Activated CD4-positive, alpha-beta memory T cell treated with anti-CD3 and anti-CD28 coated beads for 36 hours (primary cell): ENCODE measurements at regions not wholly inside any gene's neighbourhood (a gene's known extent, or its start where the extent isn't known, plus 50 kb on each side); places are given as distances from the start of the nearest gene placed in this dataset.

Source experiments
- CTCF ChIA-PET: fragments of 350-600 bp; sonication (Branson Sonifier 250); formaldehyde crosslinking; loops from one replicate; lab custom pipeline; 2021; ENCODE audit warnings: antibody characterized with exemption, inconsistent platforms; lab: Charles Lee
- POLR2A ChIA-PET: fragments of 350-600 bp; sonication (Branson Sonifier 250); formaldehyde crosslinking; loops from one replicate; lab custom pipeline; 2021; ENCODE audit warnings: antibody characterized with exemption; lab: Charles Lee
- DNase-seq: peaks from one replicate; pipeline ENCODE4 v3.0.0-alpha.2; 2020
- H3K27ac Mint-ChIP-seq: one replicate; pipeline ENCODE4 v1.8.0; 2021; ENCODE audit warnings: mixed read lengths
- H3K27me3 Mint-ChIP-seq: one replicate; pipeline ENCODE4 v1.8.0; 2021; ENCODE audit warnings: mixed read lengths
- H3K36me3 Mint-ChIP-seq: one replicate; pipeline ENCODE4 v1.8.0; 2021; ENCODE audit warnings: mixed read lengths
- H3K4me1 Mint-ChIP-seq: one replicate; pipeline ENCODE4 v1.8.0; 2021; ENCODE audit warnings: low read depth, mixed read lengths
- H3K4me3 Mint-ChIP-seq: one replicate; pipeline ENCODE4 v1.8.0; 2021; ENCODE audit warnings: mild to moderate bottlenecking, mixed read lengths
- H3K9me3 Mint-ChIP-seq: one replicate; pipeline ENCODE4 v1.8.0; 2021; ENCODE audit warnings: mixed read lengths
- intact Hi-C: fragments of 100-400 bp; cut with micrococcal nuclease; formaldehyde crosslinking; loops from one replicate; pipeline ENCODE4 v1.15.1; 2023

- POLR2A ChIA-PET, result no interaction called here
- H3K4me3 Mint-ChIP-seq, result no peak overlapping the region
- no peak for DNase-seq
- intact Hi-C loops, result no loop called here
- no peaks in the 10 kb centered on the region for H3K4me1 Mint-ChIP-seq
- H3K27me3 Mint-ChIP-seq, result peaks cover 9% of the 10 kb centered on the region
- H3K9me3 Mint-ChIP-seq, result no peaks in the 10 kb centered on the region
- H3K27ac Mint-ChIP-seq, result no peak overlapping the region
- CTCF ChIA-PET, result interaction anchor here (0.7 kb wide), 1 partner anchor 9 kb away, joined by 3 read pairs; no protein-coding TSS in a partner anchor
- no peaks in the 10 kb centered on the region for H3K36me3 Mint-ChIP-seq
Observed at GRCh38 chr3:186425788-186426730, 64.0 kb upstream of the DGKG start.

GRCh38 chr3:186421946-186422345 lies 59.9 kb upstream of the DGKG start:
- ChIA-PET POLR2A (no interaction called here), CTCF (interaction anchor here (1.0 kb wide), 1 partner anchor 97 kb away, joined by 3 read pairs; no protein-coding TSS in a partner anchor)
- Mint-ChIP-seq H3K4me3 (no peak overlapping the region), H3K9me3 (no peaks in the 10 kb centered on the region), H3K4me1 (peaks cover 13% of the 10 kb centered on the region), H3K36me3 (no peaks in the 10 kb centered on the region), H3K27ac (no peak overlapping the region), H3K27me3 (peaks cover 13% of the 10 kb centered on the region)
- intact Hi-C loops, result no loop called here
- no peak for DNase-seq

- no peak for DNase-seq
- CTCF ChIA-PET, result interaction anchor here (1.4 to 1.8 kb wide), 2 partner anchors 117 to 121 kb away, joined by 5 read pairs; no protein-coding TSS in a partner anchor
- intact Hi-C loops, result loop anchor here (10.0 kb wide), 3 partner anchors 164 to 336 kb away; partner anchors contain the start of gene AHSG
- Mint-ChIP-seq H3K9me3 (no peaks in the 10 kb centered on the region), H3K27me3 (peaks cover 6% of the 10 kb centered on the region), H3K4me3 (no peak overlapping the region), H3K36me3 (no peaks in the 10 kb centered on the region), H3K27ac (no peak overlapping the region), H3K4me1 (peaks cover 28% of the 10 kb centered on the region)
- POLR2A ChIA-PET, result no interaction called here
Observed at GRCh38 chr3:186418671-186419145, 56.7 kb upstream of the DGKG start.

GRCh38 chr3:186417791-186418190 lies 55.8 kb upstream of the DGKG start:
- DNase-seq, result peak; percentile 44
- Mint-ChIP-seq H3K4me1 (peaks cover 33% of the 10 kb centered on the region), H3K27me3 (peaks cover 5% of the 10 kb centered on the region), H3K36me3 (no peaks in the 10 kb centered on the region), H3K27ac (peak overlapping the region; percentile 28), H3K9me3 (no peaks in the 10 kb centered on the region), H3K4me3 (no peak overlapping the region)
- intact Hi-C loops, result loop anchor here (10.0 kb wide), 3 partner anchors 163 to 337 kb away; partner anchors contain the start of gene AHSG
- CTCF ChIA-PET, result interaction anchor here (0.9 to 1.4 kb wide), 2 partner anchors 118 to 123 kb away, joined by 3 to 5 read pairs; no protein-coding TSS in a partner anchor
- POLR2A ChIA-PET, result no interaction called here

- Mint-ChIP-seq H3K27ac (no peak overlapping the region), H3K4me1 (peaks cover 45% of the 10 kb centered on the region), H3K4me3 (no peak overlapping the region), H3K9me3 (no peaks in the 10 kb centered on the region), H3K27me3 (no peaks in the 10 kb centered on the region), H3K36me3 (no peaks in the 10 kb centered on the region)
- no peak for DNase-seq
- intact Hi-C loops, result loop anchor here (5.0 to 10.0 kb wide), 5 partner anchors 97 to 340 kb away; partner anchors contain the start of genes AHSG and ETV5
- ChIA-PET CTCF (interaction anchor here (1.4 to 1.6 kb wide), 2 partner anchors 121 to 126 kb away, joined by 3 to 6 read pairs; no protein-coding TSS in a partner anchor), POLR2A (no interaction called here)
Observed at GRCh38 chr3:186414735-186415419, 52.8 kb upstream of the DGKG start.

- POLR2A ChIA-PET, result no interaction called here
- CTCF ChIA-PET, result interaction anchor here (0.8 to 1.4 kb wide), 2 partner anchors 122 to 154 kb away, joined by 3 read pairs; no protein-coding TSS in a partner anchor
- Mint-ChIP-seq H3K27me3 (no peaks in the 10 kb centered on the region), H3K4me1 (peaks cover 45% of the 10 kb centered on the region), H3K9me3 (no peaks in the 10 kb centered on the region), H3K4me3 (peak overlapping the region; percentile 55), H3K36me3 (no peaks in the 10 kb centered on the region), H3K27ac (no peak overlapping the region)
- DNase-seq, result peak; percentile 61
- intact Hi-C loops, result loop anchor here (5.0 to 10.0 kb wide), 5 partner anchors 98 to 341 kb away; partner anchors contain the start of genes AHSG and ETV5
Observed at GRCh38 chr3:186413615-186414415, 51.8 kb upstream of the DGKG start.

GRCh38 chr3:186411994-186412393 lies 50.0 kb upstream of the DGKG start:
- Mint-ChIP-seq H3K4me3 (no peak overlapping the region), H3K4me1 (peaks cover 32% of the 10 kb centered on the region), H3K9me3 (no peaks in the 10 kb centered on the region), H3K36me3 (no peaks in the 10 kb centered on the region), H3K27me3 (no peaks in the 10 kb centered on the region), H3K27ac (peak overlapping the region; percentile 40)
- CTCF ChIA-PET, result interaction anchor here (1.1 to 1.5 kb wide), 2 partner anchors 128 to 153 kb away, joined by 3 to 5 read pairs; no protein-coding TSS in a partner anchor
- DNase-seq, result peak; percentile 73
- POLR2A ChIA-PET, result interaction anchor here (0.6 kb wide), 1 partner anchor 123 kb away, joined by 3 read pairs; no protein-coding TSS in a partner anchor
- intact Hi-C loops, result loop anchor here (1.0 to 10.0 kb wide), 7 partner anchors 20 to 343 kb away; partner anchors contain the start of genes AHSG and ETV5
